ENCODE measurements at regions not wholly inside any gene's neighbourhood (a gene's known extent, or its start where the extent isn't known, plus 50 kb on each side); places are given as distances from the start of the nearest gene placed in this dataset.

GRCh38 chr12:77315407-77315806 is 250.0 kb upstream of the E2F7 start:
- no peaks in the 10 kb centered on the region for H3K36me3 Mint-ChIP-seq (ENCODE audit: low read depth)
- no peak for TF ChIP-seq CTCF (conservative IDR thresholded peaks at IDR 0.05)
- H3K36me3 ChIP-seq (ENCODE audit: control insufficient read depth, insufficient read depth, low read length): no peaks in the 10 kb centered on the region
- no peak for DNase-seq
- no peaks in the 10 kb centered on the region for H3K27me3 Mint-ChIP-seq (ENCODE audit: insufficient read depth)
- no peaks in the 10 kb centered on the region for H3K9me3 Mint-ChIP-seq
- H3K9me3 ChIP-seq (ENCODE audit: control insufficient read depth, low read length): no peaks in the 10 kb centered on the region
- H3K27ac ChIP-seq (ENCODE audit: low read depth, low read length): no peak overlapping the region
- H3K27ac Mint-ChIP-seq: no peak overlapping the region
- H3K9ac ChIP-seq (ENCODE audit: extremely low read depth, low read length, poor library complexity, severe bottlenecking): no peak overlapping the region
- no peaks in the 10 kb centered on the region for H3K4me1 Mint-ChIP-seq
- H3K4me1 ChIP-seq (ENCODE audit: control insufficient read depth, insufficient read depth, low read length): no peaks in the 10 kb centered on the region
- H3K27me3 ChIP-seq (ENCODE audit: control insufficient read depth, insufficient read depth, low read length, poor library complexity, severe bottlenecking): no peaks in the 10 kb centered on the region
- H3K4me3 ChIP-seq (ENCODE audit: low read length): no peak overlapping the region
- no peak overlapping the region for H3K4me3 Mint-ChIP-seq
- WGBS, 2 experiments (ENCODE audit: insufficient coverage in 1 of 2, insufficient read length in 1 of 2): 92 to 100% methylated on average over 1 to 2 of the region's 3 CpGs

- no peaks in the 10 kb centered on the region for H3K4me1 Mint-ChIP-seq
- no peak overlapping the region for H3K4me3 Mint-ChIP-seq
- H3K9me3 Mint-ChIP-seq: no peaks in the 10 kb centered on the region
- H3K4me3 ChIP-seq (ENCODE audit: low read length): no peak overlapping the region
- no peaks in the 10 kb centered on the region for H3K27me3 ChIP-seq (ENCODE audit: control insufficient read depth, insufficient read depth, low read length, poor library complexity, severe bottlenecking)
- no peak overlapping the region for H3K27ac ChIP-seq (ENCODE audit: low read depth, low read length)
- DNase-seq: no peak
- H3K9me3 ChIP-seq (ENCODE audit: control insufficient read depth, low read length): no peaks in the 10 kb centered on the region
- H3K36me3 ChIP-seq (ENCODE audit: control insufficient read depth, insufficient read depth, low read length): no peaks in the 10 kb centered on the region
- H3K27me3 Mint-ChIP-seq (ENCODE audit: insufficient read depth): no peaks in the 10 kb centered on the region
- H3K4me1 ChIP-seq (ENCODE audit: control insufficient read depth, insufficient read depth, low read length): no peaks in the 10 kb centered on the region
- TF ChIP-seq CTCF (conservative IDR thresholded peaks at IDR 0.05): no peak
- H3K27ac Mint-ChIP-seq: no peak overlapping the region
- no peaks in the 10 kb centered on the region for H3K36me3 Mint-ChIP-seq (ENCODE audit: low read depth)
- 95 to 100% methylated on average over 1 to 2 of the region's 2 CpGs for whole genome bisulfite sequencing, 2 experiments (ENCODE audit: insufficient coverage in 1 of 2, insufficient read length in 1 of 2)
- no peak overlapping the region for H3K9ac ChIP-seq (ENCODE audit: extremely low read depth, low read length, poor library complexity, severe bottlenecking)
Measured at GRCh38 chr12:77314378-77315052, 249.1 kb upstream of the E2F7 start.

- Histone ChIP-seq H3K9me3 (ENCODE audit: control insufficient read depth, low read length) (no peaks in the 10 kb centered on the region), H3K9ac (ENCODE audit: extremely low read depth, low read length, poor library complexity, severe bottlenecking) (no peak overlapping the region), H3K4me1 (ENCODE audit: control insufficient read depth, insufficient read depth, low read length) (no peaks in the 10 kb centered on the region), H3K36me3 (ENCODE audit: control insufficient read depth, insufficient read depth, low read length) (no peaks in the 10 kb centered on the region), H3K27ac (ENCODE audit: low read depth, low read length) (no peak overlapping the region), H3K4me3 (ENCODE audit: low read length) (no peak overlapping the region), H3K27me3 (ENCODE audit: control insufficient read depth, insufficient read depth, low read length, poor library complexity, severe bottlenecking) (no peaks in the 10 kb centered on the region)
- no peak overlapping the region for H3K4me3 Mint-ChIP-seq
- H3K36me3 Mint-ChIP-seq (ENCODE audit: low read depth): no peaks in the 10 kb centered on the region
- TF ChIP-seq CTCF (conservative IDR thresholded peaks at IDR 0.05): no peak
- no peak overlapping the region for H3K27ac Mint-ChIP-seq
- H3K4me1 Mint-ChIP-seq: no peaks in the 10 kb centered on the region
- no peaks in the 10 kb centered on the region for H3K27me3 Mint-ChIP-seq (ENCODE audit: insufficient read depth)
- no peak for DNase-seq
- no peaks in the 10 kb centered on the region for H3K9me3 Mint-ChIP-seq
- WGBS, 2 experiments (ENCODE audit: insufficient coverage in 1 of 2, insufficient read length in 1 of 2): 86 to 92% methylated on average over 2 of the region's 2 CpGs
Measured at GRCh38 chr12:77308056-77308455, 242.7 kb upstream of the E2F7 start.
